H7 (cell line): ENCODE measurements at regions not wholly inside any gene's neighbourhood (a gene's known extent, or its start where the extent isn't known, plus 50 kb on each side); places are given as distances from the start of the nearest gene placed in this dataset.
A peak's percentile ranks its signal among the peaks of the same experiment; 100 is the strongest.
"Not testable (repeated sequence)": the region's sequence is repeated elsewhere in the genome, so short reads cannot be mapped to it uniquely, and the experiment has no call there.

ENCODE experiments used
- DNase-seq: peaks from one replicate; pipeline ENCODE4 v3.0.0; 2012
- H3K27me3 ChIP-seq: 2 replicates; pipeline ENCODE4 v1.6.0; 2011; ENCODE audit warnings: mild to moderate bottlenecking, low read length; ENCODE audit not compliant: control insufficient read depth, insufficient read depth
- H3K36me3 ChIP-seq: replicated peaks from 2 replicates; pipeline ENCODE4 v1.5.1; 2011; ENCODE audit warnings: low read length; ENCODE audit not compliant: control insufficient read depth, insufficient read depth
- H3K4me3 ChIP-seq: 2 replicates; pipeline ENCODE4 v1.5.1; 2011; ENCODE audit warnings: low read depth, mild to moderate bottlenecking, control low read depth, low read length, moderate library complexity; ENCODE audit not compliant: insufficient read depth

DNA sequence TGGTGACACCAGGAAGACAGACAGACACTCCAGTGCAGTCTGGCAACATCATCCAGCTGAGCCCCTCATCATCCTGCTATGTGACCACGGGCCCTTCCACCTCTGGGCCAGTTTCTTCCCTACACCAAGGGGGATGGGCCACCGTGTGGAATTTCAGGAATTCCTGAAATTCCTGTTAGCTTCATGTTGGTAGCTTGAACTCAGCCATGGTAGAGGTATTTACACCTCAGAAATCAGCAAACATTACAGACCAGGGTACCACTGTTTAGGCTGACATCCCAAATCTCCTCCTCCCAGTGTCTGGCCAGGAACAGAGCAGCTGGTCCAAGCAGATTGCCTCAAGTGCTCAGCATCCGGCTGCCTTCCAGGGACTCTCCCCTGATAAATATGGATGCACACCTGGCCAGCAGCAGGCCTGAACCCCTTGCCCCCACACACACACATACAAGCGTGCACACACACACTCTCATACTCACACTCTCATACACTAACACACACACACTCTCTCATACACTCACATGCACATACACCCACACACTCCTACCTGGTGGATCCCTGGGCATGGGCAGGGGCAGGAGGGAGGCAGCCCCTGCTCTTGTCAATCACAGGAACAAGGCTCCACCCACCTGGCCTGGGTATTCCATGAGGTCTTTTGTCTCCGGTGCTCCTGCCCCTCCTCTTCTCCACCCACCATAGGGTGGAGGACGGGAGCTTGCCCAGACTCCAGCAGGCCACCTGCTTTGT lies 85.2 kb downstream of the BUD13 start:
- no peaks in the 10 kb centered on the region for H3K27me3 ChIP-seq
- no peak overlapping the region for H3K4me3 ChIP-seq
- DNase-seq = peak; percentile 82
- H3K36me3 ChIP-seq = no peaks in the 10 kb centered on the region

DNA sequence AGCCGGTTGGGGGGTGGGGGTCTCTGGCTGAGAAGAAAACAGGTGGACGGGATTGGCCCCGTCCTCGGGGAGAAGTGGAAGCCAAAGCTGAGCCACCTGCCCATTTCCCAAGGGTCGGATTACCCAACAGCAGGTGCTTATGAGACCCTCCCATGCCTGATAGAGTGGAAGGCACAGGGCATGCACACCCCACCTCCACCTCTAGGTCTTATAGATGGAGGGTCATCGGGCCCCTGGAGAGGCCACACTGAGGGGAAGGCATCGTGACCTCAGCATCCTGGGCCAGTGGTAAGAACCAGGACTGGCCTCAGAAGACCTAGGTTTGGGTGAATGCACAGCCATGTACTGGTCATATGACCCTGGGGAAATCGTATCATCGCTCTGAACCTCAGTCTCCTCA lies 85.9 kb downstream of the BUD13 start:
- H3K4me3 ChIP-seq = no peak overlapping the region
- DNase-seq = no peak
- no peaks in the 10 kb centered on the region for H3K27me3 ChIP-seq
- H3K36me3 ChIP-seq = no peaks in the 10 kb centered on the region

DNA sequence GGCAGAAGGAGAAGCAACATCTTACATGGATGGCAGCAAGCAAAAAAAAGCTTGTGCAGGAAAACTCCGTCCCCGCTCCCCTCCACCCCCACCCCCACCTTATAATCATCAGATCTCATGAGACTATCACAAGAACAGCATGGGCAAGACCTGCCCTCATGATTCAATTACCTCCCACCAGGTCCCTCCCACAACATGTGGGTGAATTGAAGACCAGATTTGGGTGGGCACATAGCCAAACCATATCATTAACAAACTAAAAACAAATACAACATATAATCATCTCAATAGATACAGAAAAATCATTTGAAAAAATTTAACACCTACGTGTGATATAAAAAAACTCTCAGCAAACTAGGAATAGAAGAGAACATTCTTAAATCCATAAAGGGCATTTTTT lies 88.8 kb downstream of the BUD13 start:
- Histone ChIP-seq H3K4me3 (no peak overlapping the region), H3K27me3 (no peaks in the 10 kb centered on the region)

DNA sequence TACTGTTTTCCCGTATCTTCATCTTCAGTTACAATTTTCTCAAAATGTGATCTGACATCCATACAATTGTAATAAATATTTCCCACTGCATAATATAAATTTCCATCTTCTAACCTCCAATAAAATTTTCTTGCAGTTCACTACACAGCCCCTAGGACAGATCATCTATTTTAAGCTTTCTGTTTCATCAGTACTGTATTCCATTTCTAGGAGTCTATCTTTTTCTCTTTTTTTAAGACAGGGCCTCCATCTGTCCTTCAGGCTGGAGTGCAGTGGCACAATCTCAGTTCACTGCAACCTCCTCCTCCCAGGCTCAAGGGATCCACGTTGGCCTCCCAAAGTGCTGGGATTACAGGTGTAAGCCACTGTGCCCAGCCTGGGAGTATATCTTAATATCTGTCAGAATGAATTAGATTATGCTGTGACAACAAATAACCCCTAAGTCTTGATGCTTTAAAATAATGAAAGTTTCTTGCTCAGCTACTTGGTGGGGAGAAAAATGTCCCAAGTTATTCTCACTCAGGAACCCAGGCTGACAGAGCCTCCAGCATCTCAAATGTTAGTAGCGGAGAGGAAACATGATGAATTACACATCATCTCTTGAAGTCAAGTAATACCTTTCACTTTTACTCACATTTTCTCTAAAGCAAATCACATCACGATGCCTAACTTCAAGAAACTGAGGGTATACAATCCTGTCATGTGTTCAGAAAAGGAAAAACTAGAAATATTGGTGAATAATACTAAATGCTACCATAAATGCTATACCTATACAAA lies 92.2 kb downstream of the BUD13 start:
- no peak overlapping the region for H3K4me3 ChIP-seq
- no peaks in the 10 kb centered on the region for H3K27me3 ChIP-seq
- no peaks in the 10 kb centered on the region for H3K36me3 ChIP-seq
- DNase-seq = no peak

More for the DNA sequence above, 88.8 kb downstream of the BUD13 start:
- no peak for DNase-seq
- no peaks in the 10 kb centered on the region for H3K36me3 ChIP-seq

GRCh38 chr11:116678887-116679286 lies 93.9 kb downstream of the BUD13 start:
- Histone ChIP-seq H3K4me3 (no peak overlapping the region), H3K36me3 (no peaks in the 10 kb centered on the region), H3K27me3 (no peaks in the 10 kb centered on the region)
- DNase-seq = no peak

DNA sequence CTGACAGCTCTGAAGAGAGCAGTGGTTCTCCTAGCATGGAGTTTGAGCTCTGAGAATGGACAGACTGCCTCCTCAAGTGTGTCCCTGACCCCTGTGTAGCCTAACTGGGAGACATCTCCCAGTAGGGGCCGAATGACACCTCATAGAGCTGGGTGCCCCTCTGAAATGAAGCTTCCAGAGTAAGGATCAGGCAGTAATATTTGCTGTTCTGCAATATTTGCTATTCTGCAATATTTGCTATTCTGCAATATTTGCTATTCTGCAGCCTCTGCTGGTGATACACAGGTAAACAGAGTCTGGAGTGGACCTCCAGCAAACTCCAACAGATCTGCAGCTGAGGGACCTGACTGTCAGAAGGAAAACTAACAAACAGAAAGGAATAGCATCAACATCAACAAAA lies 105.5 kb downstream of the BUD13 start:
- not testable (repeated sequence) for H3K4me3 ChIP-seq, DNase-seq, H3K36me3 ChIP-seq, H3K27me3 ChIP-seq

DNA sequence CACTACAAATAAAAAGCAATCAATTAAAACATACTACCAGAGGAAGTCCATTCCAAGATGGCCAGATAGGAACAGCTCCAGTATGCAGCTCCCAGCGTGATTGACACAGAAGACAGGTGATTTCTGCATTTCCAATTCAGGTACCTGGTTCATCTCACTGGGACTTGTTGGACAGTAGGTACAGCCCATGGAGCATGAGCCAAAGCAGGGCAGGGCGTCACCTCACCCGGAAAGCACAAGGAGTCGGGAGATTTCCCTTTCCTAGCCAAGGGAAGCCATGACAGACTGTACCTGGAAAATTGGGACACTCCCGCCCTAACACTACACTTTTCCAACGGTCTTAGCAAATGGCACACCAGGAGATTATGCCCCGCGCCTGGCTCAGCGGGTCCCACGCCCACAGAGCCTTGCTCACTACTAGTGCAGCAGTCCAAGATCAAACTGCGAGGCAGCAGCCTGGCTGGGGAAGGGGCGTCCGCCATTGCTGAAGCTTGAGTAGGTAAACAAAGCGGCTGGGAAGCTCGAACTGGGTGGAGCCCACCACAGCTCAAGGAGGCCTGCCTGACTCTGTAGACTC lies 106.0 kb downstream of the BUD13 start:
- not testable (repeated sequence) for H3K4me3 ChIP-seq, DNase-seq, H3K36me3 ChIP-seq, H3K27me3 ChIP-seq

DNA sequence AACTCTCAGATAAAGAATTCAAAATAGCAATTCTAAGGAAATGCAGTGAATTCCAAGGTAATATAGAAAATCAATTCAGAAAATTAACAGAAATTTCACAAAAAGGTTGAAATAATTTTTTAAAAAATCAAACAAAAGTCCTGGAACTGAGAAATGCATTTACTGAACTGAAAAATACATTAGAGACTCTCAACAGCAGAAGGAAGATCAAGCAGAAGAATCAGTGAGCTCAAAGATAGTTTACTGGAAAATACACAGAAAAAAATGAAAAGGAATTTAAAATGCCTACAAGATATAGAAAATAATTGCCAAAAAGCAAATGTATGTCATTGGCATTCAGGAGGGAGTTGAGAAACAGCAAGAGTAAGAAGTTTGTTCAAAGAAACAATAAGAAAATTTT lies 107.3 kb downstream of the BUD13 start:
- H3K27me3 ChIP-seq = no peaks in the 10 kb centered on the region; the same call in 1 of the 2 replicates
- no peak for DNase-seq
- H3K36me3 ChIP-seq = no peaks in the 10 kb centered on the region
- H3K4me3 ChIP-seq = no peak overlapping the region

DNA sequence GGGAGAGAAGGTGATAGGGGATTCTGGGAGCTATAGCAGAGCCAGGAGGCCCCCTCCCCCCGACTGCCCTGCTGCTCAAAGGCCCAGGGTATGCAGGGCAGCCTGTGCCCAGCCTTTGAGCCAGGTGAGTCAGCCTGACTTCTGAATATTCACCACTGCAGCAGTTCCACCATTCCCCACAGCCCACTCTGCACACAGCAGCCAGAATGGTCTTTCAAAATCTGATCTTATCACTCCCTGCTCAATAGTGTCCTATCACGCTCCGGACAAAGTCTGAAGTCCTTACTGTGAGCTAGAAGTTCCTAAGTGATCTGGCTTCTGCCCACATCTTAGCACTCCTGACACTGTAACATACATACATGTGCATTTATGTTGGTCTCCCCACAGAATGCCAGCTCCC lies 111.7 kb downstream of the BUD13 start:
- Histone ChIP-seq H3K36me3 (no peaks in the 10 kb centered on the region), H3K27me3 (no peaks in the 10 kb centered on the region), H3K4me3 (no peak overlapping the region)
- peak; percentile 7 for DNase-seq

- H3K27me3 ChIP-seq = no peaks in the 10 kb centered on the region
- no peak for DNase-seq
- no peaks in the 10 kb centered on the region for H3K36me3 ChIP-seq
- H3K4me3 ChIP-seq = no peak overlapping the region
Measured at GRCh38 chr11:116660011-116660410, 112.8 kb downstream of the BUD13 start.

- no peak for DNase-seq
- Histone ChIP-seq H3K27me3 (no peaks in the 10 kb centered on the region), H3K4me3 (no peak overlapping the region), H3K36me3 (no peaks in the 10 kb centered on the region)
Measured at GRCh38 chr11:116658876-116659535, 113.8 kb downstream of the BUD13 start.

DNA sequence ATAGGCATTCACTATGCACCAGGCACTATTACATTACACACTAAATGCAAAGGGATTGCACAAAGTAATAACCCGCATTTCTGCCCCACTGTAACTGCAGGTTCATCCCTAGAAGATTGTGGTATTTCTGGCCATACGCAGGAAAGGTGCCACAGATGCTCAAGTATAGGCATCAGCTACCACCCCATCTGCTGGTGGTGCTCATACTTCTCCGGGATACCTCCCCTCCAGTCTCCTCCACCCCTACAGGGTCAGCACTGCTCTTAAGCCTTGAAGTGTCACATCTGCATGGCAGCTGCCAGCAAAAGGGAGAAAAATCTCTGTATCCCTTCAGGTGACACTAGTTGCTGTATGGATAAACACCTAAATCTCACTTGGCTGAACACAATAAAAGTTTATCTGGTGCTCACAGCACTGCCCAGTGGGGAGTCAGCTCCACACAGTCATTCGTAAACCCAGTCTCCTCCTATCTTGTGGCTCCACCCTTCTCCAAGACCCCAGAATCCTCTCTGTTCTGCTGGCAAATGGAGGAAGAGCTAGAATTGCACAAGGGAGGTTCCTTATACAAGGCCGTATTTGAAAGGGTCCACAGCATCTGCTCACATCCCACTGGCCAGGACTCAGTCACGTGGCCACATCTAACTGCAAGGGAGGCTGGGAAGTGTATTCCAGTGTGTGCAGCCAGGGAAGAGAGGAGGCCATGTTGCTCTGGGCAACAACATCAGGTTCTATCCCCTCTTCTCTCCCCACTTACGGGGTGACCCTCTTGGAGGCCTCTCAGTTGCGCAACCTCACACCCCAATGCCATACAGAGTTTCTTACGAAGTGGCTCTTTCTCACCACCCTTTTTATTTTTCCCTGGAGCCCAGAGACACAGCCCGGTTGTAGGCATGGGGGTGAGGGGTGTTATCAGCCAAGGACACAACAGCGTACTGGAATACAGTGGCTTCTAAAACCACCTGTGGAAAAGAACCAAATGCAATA lies 114.7 kb downstream of the BUD13 start:
- peak; percentile 36 for DNase-seq
- Histone ChIP-seq H3K4me3 (no peak overlapping the region), H3K27me3 (no peaks in the 10 kb centered on the region), H3K36me3 (no peaks in the 10 kb centered on the region)

DNA sequence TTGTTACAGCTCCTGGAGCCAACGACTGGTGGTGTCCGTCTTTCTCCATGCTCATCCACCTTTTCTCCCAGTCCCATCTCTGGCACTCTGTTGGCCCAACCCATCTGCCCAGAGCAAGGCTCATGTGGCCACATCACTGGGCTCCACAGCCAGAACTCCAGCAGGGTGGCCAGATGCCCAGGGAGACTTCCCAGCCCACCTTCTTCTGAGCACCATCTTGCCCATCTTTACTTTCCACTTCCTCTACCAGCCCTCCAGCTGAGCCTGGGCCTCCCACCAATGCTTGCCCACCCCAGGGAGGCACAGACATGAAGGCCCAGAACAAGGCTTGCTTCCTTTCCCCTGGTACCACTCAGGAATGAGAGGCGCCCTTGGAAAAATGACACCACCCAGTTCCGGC lies 116.8 kb downstream of the BUD13 start:
- no peaks in the 10 kb centered on the region for H3K27me3 ChIP-seq
- DNase-seq = no peak
- H3K36me3 ChIP-seq = no peaks in the 10 kb centered on the region
- H3K4me3 ChIP-seq = no peak overlapping the region

GRCh38 chr11:116654526-116654925 lies 118.3 kb downstream of the BUD13 start:
- no peaks in the 10 kb centered on the region for H3K36me3 ChIP-seq
- H3K4me3 ChIP-seq = no peak overlapping the region
- peak; percentile 3 for DNase-seq
- no peaks in the 10 kb centered on the region for H3K27me3 ChIP-seq
